Upper lobe of left lung (tissue), 4 donors: ENCODE measurements at regions not wholly inside any gene's neighbourhood (a gene's known extent, or its start where the extent isn't known, plus 50 kb on each side); places are given as distances from the start of the nearest gene placed in this dataset.

ENCODE experiments used
- EP300 ChIP-seq, 4 donors: sonication (generic); formaldehyde crosslinking; IDR thresholded peaks; one replicate each; pipeline ENCODE4 v1.5.1; 2017; ENCODE audit warnings: antibody characterized with exemption in 4 of 4, control low read depth in 2 of 4
- POLR2A ChIP-seq, 4 donors: fragments of 450-650 bp; IDR thresholded peaks; one replicate each; pipeline ENCODE4 v1.5.1; 2016 to 2017; ENCODE audit warnings: antibody characterized with exemption in 4 of 4, mild to moderate bottlenecking in 2 of 4
- POLR2AphosphoS5 ChIP-seq, 2 donors: sonication (generic); formaldehyde crosslinking; IDR thresholded peaks; one replicate each; pipeline ENCODE4 v1.5.1; 2017; ENCODE audit warnings: antibody characterized with exemption in 2 of 2
- TF ChIP-seq, protein P1 (sequence below), 6 experiments: fragments of 450-650 bp in 4 of 6; fragments of 200-600 bp in 2 of 6; sonication (generic) in 2 of 6; IDR thresholded peaks; one replicate each; pipeline ENCODE4 v1.5.1; 2016 to 2019; ENCODE audit warnings: antibody characterized with exemption in 6 of 6

DNA sequence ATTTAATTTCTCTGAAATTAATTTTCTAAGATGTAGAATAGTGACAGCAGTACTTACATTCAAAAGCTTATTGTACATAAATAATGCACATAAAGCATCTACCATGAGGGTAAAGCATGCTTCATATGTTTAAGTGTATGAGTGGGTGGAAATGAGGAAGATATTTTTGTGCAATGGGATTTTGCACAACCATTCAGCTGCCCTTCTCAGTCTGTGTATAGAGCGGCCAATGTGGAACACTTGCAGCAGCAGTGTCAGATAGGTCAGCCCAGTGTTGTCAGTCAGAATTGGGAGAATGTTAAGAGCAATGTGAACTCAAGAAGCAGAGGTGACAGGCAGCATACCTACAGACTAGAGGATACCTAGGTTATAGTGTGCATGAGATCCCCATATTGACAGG, 72.5 kb upstream of the ATP2B1 start:
- TF ChIP-seq, protein P1, sequence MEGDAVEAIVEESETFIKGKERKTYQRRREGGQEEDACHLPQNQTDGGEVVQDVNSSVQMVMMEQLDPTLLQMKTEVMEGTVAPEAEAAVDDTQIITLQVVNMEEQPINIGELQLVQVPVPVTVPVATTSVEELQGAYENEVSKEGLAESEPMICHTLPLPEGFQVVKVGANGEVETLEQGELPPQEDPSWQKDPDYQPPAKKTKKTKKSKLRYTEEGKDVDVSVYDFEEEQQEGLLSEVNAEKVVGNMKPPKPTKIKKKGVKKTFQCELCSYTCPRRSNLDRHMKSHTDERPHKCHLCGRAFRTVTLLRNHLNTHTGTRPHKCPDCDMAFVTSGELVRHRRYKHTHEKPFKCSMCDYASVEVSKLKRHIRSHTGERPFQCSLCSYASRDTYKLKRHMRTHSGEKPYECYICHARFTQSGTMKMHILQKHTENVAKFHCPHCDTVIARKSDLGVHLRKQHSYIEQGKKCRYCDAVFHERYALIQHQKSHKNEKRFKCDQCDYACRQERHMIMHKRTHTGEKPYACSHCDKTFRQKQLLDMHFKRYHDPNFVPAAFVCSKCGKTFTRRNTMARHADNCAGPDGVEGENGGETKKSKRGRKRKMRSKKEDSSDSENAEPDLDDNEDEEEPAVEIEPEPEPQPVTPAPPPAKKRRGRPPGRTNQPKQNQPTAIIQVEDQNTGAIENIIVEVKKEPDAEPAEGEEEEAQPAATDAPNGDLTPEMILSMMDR (IDR thresholded peaks at IDR 0.05), result no peak
- TF ChIP-seq POLR2AphosphoS5 (IDR thresholded peaks at IDR 0.05) (no peak), EP300 (IDR thresholded peaks at IDR 0.05) (no peak), POLR2A (IDR thresholded peaks at IDR 0.05) (no peak)
